OCI-LY7 (cell line): ENCODE measurements at regions not wholly inside any gene's neighbourhood (a gene's known extent, or its start where the extent isn't known, plus 50 kb on each side); places are given as distances from the start of the nearest gene placed in this dataset.

ENCODE experiments used
- BruUV-seq: library from RNA; stranded (reverse); fragments of 400-500 nt; replicated peaks from 2 replicates; lab custom pipeline; 2021; lab: Mats Ljungman, UMichigan
- CTCF ChIA-PET: fragments of 300-600 bp; sonication (Branson Sonifier 250); formaldehyde crosslinking; loops from one replicate; lab custom pipeline; 2022; ENCODE audit warnings: antibody characterized with exemption; ENCODE audit not compliant: unreplicated experiment; lab: Charles Lee
- POLR2A ChIA-PET: fragments of 300-600 bp; sonication (Branson Sonifier 250); formaldehyde crosslinking; loops from one replicate; lab custom pipeline; 2022; ENCODE audit warnings: antibody characterized with exemption; lab: Charles Lee
- DNase-seq: peaks from one replicate; pipeline ENCODE4 v3.0.0-alpha.2; 2015; ENCODE audit warnings: low spot score
- H2AFZ ChIP-seq: fragments of 200-600 bp; sonication (generic), shearing (Covaris generic); 2 replicates; pipeline ENCODE4 v1.6.1; 2014; ENCODE audit warnings: mild to moderate bottlenecking, antibody characterized with exemption, low read length, moderate library complexity
- H3K27ac ChIP-seq: fragments of 200-600 bp; sonication (generic); 2 replicates; pipeline ENCODE4 v1.5.1; 2014; ENCODE audit warnings: mixed run types, low read depth, mild to moderate bottlenecking, moderate library complexity, low read length, inconsistent platforms; ENCODE audit not compliant: poor library complexity, severe bottlenecking
- H3K36me3 ChIP-seq: fragments of 200-600 bp; sonication (generic); 2 replicates; pipeline ENCODE4 v1.6.1; 2014; ENCODE audit warnings: mild to moderate bottlenecking, antibody characterized with exemption, low read length, moderate library complexity, mixed read lengths; ENCODE audit not compliant: insufficient read depth
- H3K4me1 ChIP-seq: fragments of 200-600 bp; sonication (generic); 2 replicates; pipeline ENCODE4 v1.5.1; 2014; ENCODE audit warnings: mild to moderate bottlenecking, low read length; ENCODE audit not compliant: insufficient read depth, poor library complexity, severe bottlenecking
- H3K4me2 ChIP-seq: fragments of 200-600 bp; sonication (generic); 2 replicates; pipeline ENCODE4 v1.6.1; 2014; ENCODE audit warnings: mild to moderate bottlenecking, low read length
- H3K4me3 ChIP-seq: fragments of 200-600 bp; sonication (generic); 2 replicates; pipeline ENCODE4 v1.5.1; 2014; ENCODE audit warnings: mild to moderate bottlenecking, low read depth, low read length; ENCODE audit not compliant: poor library complexity, severe bottlenecking
- H3K79me2 ChIP-seq: fragments of 200-600 bp; sonication (generic); 2 replicates; pipeline ENCODE4 v1.6.1; 2016; ENCODE audit warnings: low read depth, mild to moderate bottlenecking, low read length, moderate library complexity, mixed read lengths; ENCODE audit not compliant: insufficient read depth
- H3K9me2 ChIP-seq: fragments of 200-600 bp; sonication (generic); 2 replicates; pipeline ENCODE4 v1.6.1; 2016; ENCODE audit warnings: mild to moderate bottlenecking, low read length, mixed read lengths; ENCODE audit not compliant: insufficient read depth
- H3K9me3 ChIP-seq: fragments of 200-600 bp; sonication (generic); 2 replicates; pipeline ENCODE4 v1.6.1; 2014; ENCODE audit warnings: mild to moderate bottlenecking, mixed run types, low read length, mixed read lengths
- H4K20me1 ChIP-seq: fragments of 200-600 bp; sonication (generic); 2 replicates; pipeline ENCODE4 v1.6.1; 2014; ENCODE audit warnings: mild to moderate bottlenecking, antibody characterized with exemption, low read length, moderate library complexity, mixed read lengths; ENCODE audit not compliant: insufficient read depth
- CTCF ChIP-seq: fragments of 200-600 bp; sonication (generic); conservative IDR thresholded peaks from 2 replicates; pipeline ENCODE4 v1.5.1; 2014; ENCODE audit warnings: mild to moderate bottlenecking, antibody characterized with exemption, low read length, moderate library complexity, mixed read lengths
- EZH2phosphoT487 ChIP-seq: fragments of 200-600 bp; sonication (generic); IDR thresholded peaks from 2 replicates; pipeline ENCODE4 v1.6.1; 2018; ENCODE audit warnings: low read depth, borderline replicate concordance, mild to moderate bottlenecking, mixed run types, antibody characterized with exemption, low read length, moderate library complexity, mixed read lengths
- intact Hi-C: fragments of 100-400 bp; cut with micrococcal nuclease; formaldehyde crosslinking; loops from one replicate; pipeline ENCODE4 v1.10.0; 2022; ENCODE audit not compliant: unreplicated experiment

DNA sequence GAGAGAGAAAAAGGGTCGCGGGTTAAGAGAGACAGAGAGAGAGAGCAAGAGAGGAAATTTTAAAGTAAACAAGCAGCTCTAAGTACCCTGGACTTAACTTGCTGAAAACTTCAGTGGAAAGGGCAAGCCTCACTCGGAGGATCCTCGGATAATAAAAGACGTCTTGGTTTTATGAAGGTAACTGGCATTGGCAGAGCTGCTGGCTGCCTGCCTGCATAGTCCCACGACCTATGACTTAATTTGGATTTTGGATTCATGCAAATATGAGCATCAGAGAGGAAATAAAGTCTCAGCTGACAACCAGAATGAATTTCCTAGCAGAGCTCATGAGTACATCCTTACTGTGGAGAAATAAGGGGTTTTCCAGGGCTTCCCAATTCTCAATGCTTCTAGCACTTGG lies 95.1 kb upstream of the PDZRN3 start:
- BruUV-seq, result no TSS peak
- ChIA-PET POLR2A (no interaction called here), CTCF (no interaction called here)
- TF ChIP-seq EZH2phosphoT487, result no peak
- no peak for TF ChIP-seq CTCF
- H3K27ac ChIP-seq, result no peak overlapping the region
- no peaks in the 10 kb centered on the region for H3K9me2 ChIP-seq
- H3K4me1 ChIP-seq, result no peaks in the 10 kb centered on the region
- no peaks in the 10 kb centered on the region for H3K36me3 ChIP-seq
- H3K9me3 ChIP-seq, result no peaks in the 10 kb centered on the region
- H3K79me2 ChIP-seq, result no peaks in the 10 kb centered on the region
- no peak for DNase-seq
- intact Hi-C loops, result no loop called here
- no peaks in the 10 kb centered on the region for H4K20me1 ChIP-seq
- H2AFZ ChIP-seq, result no peak overlapping the region
- H3K4me2 ChIP-seq, result no peak overlapping the region
- no peak overlapping the region for H3K4me3 ChIP-seq

- Histone ChIP-seq H3K36me3 (no peaks in the 10 kb centered on the region), H4K20me1 (no peaks in the 10 kb centered on the region), H3K9me3 (no peaks in the 10 kb centered on the region), H3K79me2 (no peaks in the 10 kb centered on the region), H3K4me1 (no peaks in the 10 kb centered on the region), H2AFZ (no peak overlapping the region), H3K4me3 (no peak overlapping the region), H3K9me2 (no peaks in the 10 kb centered on the region), H3K27ac (no peak overlapping the region), H3K4me2 (no peak overlapping the region)
- TF ChIP-seq CTCF (no peak), EZH2phosphoT487 (no peak)
- ChIA-PET POLR2A (interaction anchor here (0.5 kb wide), 1 partner anchor 11 kb away, joined by 3 read pairs; no protein-coding TSS in a partner anchor), CTCF (no interaction called here)
- BruUV-seq, result no TSS peak
- intact Hi-C loops, result no loop called here
- no peak for DNase-seq
Observed at GRCh38 chr3:73719413-73719851, 94.7 kb upstream of the PDZRN3 start.

DNA sequence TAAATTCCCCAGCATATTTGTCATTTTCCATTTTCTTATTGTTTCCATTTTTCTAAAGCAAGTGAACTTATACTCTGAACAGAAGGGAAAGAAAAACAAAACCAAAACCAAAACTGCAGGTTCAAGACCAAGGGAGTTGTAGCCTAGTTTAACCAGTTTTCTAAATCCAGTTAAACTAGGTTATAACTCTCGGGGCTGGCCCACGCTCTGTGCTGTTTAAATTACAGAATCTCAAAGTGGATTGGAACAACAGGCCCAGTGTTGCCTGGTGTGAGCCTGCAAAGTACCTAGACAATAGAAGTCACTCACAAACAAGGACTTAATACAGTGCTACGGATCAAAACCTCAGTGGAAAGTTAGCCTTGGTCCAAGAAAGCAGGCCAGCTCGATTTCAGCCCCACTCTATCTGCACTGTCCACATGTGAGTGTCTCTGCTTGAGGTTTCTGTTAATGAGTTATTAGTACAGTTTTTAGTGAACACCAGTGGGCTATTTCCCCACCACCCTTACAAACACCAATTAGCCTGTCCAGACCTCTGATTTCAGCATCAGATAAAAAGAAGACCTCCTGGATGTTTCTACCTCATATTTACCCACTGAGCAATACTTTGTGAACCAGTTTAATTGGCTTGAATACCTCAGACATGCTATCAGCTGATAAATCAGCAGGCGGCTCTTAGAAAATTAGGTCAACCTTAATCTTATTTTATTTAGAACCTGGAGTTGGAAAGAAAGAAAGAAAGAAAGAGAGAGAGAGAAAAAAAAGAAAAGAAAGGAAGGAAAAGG lies 93.8 kb upstream of the PDZRN3 start:
- H2AFZ ChIP-seq, result no peak overlapping the region
- H3K4me1 ChIP-seq, result no peaks in the 10 kb centered on the region
- no peak overlapping the region for H3K4me3 ChIP-seq
- ChIA-PET POLR2A (interaction anchor here (0.5 kb wide), 2 partner anchors 12 to 13 kb away, joined by 3 read pairs; no protein-coding TSS in a partner anchor), CTCF (no interaction called here)
- no peaks in the 10 kb centered on the region for H4K20me1 ChIP-seq
- H3K36me3 ChIP-seq, result no peaks in the 10 kb centered on the region
- no peak for DNase-seq
- intact Hi-C loops, result no loop called here
- no peak overlapping the region for H3K4me2 ChIP-seq
- no peaks in the 10 kb centered on the region for H3K9me3 ChIP-seq
- no peak overlapping the region for H3K27ac ChIP-seq
- TF ChIP-seq CTCF (no peak), EZH2phosphoT487 (no peak)
- no peaks in the 10 kb centered on the region for H3K79me2 ChIP-seq
- BruUV-seq, result no TSS peak
- H3K9me2 ChIP-seq, result no peaks in the 10 kb centered on the region
